ENCODE measurements at regions not wholly inside any gene's neighbourhood (a gene's known extent, or its start where the extent isn't known, plus 50 kb on each side); places are given as distances from the start of the nearest gene placed in this dataset.
"Not testable (repeated sequence)": the region's sequence is repeated elsewhere in the genome, so short reads cannot be mapped to it uniquely, and the experiment has no call there.

DNA sequence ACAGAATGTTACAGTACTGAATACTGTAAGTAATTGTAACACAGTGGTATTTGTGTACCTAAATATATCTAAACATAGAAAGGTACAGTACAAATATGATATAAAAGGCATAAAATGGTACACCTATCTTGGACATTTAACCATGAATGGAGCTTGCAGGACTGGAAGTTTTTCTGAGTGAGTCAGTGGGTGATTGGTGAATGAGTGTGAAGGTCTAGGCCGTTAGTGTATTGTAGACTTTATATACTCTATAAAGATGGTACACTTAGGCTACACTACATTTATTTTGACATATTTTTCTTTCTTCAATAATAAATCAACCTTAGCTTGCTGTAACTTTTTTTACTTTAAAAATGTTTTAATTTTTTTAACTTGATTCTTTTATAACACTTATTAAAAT is 422.5 kb upstream of the FSTL5 start:
- no peak for DNase-seq

DNA sequence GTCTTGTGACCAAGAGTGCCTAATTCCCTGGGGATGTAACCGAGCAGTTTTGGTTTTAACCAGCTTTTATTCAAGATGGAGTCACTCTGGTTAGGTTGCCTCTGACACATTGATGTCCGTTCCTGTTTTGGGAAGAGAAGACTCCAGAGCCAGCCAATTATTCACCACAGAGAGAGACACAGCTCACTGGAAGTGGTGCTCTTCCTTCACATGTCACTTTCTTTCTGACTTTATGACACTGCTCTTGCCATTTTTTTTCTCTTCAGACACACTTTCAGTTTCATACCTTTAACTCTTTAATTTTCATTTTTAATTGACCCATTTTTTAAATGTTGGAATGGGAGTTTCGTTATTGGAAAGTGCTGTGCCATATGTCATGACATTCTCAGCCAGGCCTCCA is 418.4 kb upstream of the FSTL5 start:
- DNase-seq, result no peak

DNA sequence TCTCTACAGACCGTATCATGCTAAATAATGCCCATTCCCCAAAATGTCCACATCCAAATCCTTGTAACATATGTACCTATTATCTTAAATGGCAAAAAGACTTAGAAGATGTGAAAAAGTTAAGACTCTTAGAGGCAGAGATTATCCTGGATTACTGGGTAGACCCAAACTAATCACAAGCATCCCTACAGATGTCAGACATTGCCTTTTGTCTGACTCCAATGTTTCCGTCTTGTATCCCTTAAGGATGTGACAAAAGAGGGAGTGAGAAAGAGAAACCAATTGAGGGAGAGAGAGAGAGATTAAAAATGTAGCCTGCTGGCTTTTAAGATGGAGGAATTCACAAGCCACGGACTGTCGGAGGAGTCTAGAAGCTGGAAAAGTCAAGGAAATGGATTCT is 401.9 kb upstream of the FSTL5 start:
- no peak for DNase-seq

DNA sequence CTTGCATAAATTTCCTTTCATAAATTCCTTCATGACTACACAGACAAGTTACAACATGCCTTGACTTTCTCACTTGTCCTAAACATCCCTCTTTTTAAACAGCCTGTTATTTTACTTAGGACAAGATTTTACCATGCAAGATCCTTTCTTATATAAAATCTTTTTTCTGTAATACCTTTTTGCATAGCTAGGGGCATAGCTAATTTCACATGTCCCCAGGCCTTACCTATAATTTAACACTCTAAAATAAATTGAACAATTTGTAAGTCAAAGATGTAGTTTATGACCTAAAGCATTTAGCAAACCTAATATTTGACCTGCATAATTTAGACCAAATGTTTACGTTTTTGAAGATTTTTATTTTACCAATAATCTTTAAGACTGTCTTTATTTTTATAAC is 396.3 kb upstream of the FSTL5 start:
- no peak for DNase-seq

DNA sequence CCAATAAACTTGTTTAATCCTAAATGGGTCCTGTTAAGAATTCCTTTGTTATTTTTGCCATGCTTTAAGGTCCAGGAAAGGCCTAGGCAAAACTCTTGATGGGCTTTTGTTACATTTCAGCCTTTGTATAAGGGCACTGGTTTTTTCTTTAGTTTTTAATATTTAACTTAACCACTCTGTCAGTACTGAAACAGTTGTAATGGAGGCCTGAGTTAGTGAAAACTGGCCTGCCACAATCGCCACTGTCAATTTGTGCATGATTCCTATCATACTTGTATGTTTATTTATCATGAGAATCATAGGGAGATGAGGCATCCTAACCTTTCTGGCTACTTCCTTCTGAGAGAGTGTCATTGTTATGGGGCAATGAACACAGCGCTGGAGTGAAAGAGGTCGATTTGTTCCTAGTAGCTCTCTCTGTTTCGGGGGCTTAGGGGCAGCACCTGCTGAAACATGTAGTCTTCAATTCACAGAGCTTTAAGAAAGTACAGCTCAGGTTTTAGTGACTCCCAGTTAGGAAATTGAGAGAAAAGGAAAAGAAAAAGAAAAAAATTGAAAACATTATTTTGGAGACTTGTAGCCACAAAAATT is 393.8 kb upstream of the FSTL5 start:
- no peak for DNase-seq

DNA sequence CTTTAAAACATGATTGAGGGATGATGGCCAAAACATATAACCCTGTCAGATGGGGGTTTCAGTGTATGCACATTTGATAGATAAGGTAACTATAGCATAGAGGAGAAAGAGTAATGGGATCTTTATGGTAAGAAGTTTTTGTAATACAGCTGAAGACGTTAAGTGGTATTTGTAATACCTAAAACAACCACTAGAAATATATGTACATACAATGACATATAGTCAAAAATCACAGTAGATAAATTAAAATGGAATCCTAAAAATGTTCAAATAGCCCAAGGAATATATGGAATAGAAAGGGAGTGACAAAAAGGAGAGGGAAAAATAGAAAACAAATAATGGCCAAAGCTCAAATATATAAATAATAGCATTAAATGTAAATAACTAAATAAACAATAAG is 371.3 kb upstream of the FSTL5 start:
- no peak for DNase-seq

DNA sequence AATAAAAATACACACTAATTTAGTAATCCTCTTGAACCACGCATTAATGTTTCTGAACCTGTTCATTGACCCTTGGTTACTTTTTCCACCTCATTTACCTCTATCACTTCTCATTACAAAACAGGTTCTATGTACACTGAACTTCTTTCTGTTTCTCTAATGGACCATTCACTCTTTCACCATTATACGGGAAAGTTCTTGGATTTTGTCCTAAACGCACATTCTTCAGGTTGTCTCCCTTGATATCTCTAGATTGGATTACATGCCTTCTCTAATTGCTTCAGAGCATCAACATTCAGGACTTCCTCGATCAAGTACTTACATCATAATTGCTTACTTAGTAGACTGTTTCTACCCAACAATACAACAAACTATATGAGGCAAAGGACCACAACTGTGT is 359.4 kb upstream of the FSTL5 start:
- DNase-seq, result no peak

DNA sequence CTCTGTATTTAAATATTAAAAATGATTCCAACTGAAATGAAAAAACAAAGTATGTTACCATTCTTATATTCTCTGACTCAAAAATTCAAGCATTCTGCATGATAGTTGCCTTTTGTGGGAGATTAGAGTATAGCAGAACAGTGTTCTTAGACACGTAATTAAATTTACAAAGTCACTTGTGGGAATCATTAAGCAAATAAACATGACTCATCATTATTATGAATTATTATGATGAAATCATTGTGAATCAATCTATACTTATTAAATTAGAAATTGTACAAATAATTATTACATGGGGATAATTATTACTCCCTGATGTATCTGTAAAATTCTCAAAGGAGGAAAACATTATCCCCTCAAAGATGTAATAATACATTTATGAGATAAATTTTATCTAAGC is 358.9 kb upstream of the FSTL5 start:
- DNase-seq, result no peak

DNA sequence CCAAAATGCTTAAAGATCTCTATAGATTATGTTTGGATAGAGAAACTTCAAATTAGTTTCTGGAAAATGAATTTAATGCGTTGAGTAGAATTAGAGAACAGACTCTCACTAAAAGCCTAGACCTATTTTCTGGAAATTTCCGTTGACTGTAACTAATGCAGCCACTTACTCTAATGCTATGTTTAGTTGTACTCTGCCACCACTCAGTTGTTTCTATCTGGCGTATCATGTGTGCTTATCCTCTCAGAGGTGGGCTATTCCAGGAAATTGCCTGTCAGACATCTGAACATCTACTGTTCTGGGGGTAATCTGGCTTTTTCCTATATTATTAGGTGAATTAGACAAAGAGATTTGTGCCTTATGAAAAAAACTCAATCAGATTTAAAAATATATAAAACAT is 347.1 kb upstream of the FSTL5 start:
- DNase-seq, result no peak

DNA sequence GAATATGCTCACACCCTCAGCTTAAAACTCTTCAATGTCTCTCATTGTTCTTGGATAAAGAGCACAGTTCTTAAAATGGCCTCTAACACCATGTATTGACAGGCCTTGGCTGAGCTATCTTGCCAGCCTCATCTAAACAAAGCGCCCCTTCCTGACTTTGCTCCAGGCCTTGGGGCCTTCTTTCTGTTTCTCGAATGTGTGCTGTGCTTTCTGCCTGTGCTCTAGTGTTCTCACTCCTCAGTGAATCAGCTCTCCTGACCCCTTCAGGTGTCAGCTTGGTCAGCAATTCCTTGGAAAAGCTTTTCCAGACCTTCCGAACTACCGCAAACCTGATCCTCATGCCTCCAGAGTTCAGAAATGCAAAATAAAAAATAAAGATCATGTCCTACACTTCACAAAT is 346.3 kb upstream of the FSTL5 start:
- no peak for DNase-seq

DNA sequence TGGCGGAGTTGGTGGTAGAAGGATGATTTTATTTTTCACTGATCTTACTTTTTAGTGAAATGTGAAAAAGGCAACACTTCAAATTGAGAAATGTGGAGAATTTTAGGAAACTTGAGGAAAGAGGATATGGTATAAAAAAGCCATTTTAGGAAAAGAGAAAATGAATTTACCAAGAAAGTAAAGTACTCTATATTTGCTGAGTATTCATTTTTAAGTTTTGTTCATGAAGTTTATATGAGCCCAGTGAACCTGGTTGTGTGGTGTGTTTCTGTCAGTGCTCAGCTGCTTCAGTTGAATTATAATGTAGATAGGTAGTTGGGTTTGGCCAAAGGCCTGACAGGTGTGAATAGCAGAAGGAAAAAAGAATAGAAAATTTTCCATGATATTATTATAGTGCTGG is 345.5 kb upstream of the FSTL5 start:
- no peak for DNase-seq

DNA sequence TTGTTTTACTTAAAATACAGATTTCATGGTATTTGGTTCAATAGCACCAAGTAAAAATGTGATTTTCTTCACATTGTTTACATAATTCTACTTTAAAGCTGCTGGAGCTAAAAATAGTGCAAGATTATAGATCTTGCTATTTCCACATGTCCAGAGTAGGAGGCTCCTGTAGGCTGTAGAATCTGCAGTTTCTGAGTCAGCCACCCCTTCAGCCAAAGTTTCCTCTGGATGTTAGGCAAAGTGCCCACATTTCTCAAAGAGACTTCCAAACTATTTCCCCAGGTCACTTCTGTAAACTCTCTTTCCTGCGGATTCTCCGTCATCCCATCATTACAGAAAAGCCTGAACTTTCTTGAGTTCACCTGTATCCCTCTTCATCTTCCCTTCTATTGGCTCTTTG is 342.5 kb upstream of the FSTL5 start:
- no peak for DNase-seq

DNA sequence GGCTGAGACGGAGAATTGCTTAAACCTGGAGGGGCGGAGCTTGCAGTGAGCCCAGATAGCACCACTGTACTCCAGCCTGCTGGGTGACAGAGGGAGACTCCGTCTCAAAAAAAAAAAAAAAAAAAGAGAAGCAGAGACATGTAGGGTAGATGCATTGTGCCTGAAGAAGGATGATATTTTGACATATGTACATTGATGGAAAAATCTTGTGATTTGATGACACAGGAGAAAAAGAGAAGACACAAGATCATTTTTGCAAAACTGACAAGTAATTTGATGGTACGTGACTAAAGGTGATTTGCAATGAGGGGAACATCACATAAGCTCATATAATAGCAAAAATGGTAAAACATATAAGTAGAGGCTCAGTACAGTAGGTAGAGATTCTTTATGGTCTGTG is 340.1 kb upstream of the FSTL5 start:
- DNase-seq, result no peak

DNA sequence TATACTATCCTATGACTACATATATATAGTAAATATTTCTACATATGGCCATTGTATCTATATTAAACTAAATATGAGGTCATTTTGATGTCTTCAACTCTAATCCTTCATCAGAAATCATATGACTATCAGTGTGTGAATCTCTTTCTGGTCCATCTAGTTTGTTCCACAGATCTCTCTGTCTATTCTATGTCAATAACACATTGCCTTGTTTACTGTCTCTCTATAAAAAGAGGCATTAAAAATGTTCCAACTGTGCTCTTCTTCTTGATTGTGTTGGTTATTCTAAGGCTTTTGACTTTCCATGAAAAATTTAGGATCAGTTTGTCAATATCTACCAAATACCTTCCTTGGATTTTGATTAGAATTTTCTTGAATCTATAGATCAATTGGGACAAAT is 338.3 kb upstream of the FSTL5 start:
- no peak for DNase-seq

DNA sequence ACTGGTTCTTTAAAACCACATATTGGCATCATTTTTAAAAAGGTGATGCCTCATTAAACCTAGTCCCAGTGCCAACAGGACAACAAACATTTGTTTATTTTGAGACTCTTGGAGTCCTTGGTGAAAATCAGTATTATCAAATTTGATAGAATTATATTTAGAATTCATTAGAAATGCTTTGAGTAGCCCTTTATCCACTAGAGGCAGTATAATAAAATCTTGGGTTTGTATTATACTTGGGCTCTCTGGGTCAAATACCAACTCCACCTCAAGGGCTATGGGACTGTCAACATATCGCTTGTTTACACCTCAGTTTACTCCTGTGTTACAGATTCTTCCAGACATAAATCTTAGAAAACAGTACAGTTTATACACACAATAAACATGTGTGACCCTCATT is 335.7 kb upstream of the FSTL5 start:
- DNase-seq, result no peak

DNA sequence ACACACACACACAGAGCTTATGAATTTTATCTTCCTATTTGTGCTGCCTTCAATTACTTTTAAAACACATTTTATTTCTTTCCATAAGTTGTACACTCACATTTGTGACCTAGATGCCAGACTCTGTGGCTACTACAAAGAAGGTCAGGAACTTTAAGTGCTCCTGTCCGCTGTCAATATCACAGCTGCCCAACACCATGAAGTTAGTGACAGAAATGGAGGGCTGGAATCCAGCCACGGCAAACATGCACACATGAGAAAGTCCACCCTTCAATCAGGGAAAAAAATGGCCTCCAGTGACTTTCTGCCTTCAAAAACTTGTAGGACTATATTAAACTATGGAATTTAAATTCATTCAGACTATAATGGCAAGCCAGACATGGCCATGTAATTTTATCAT is 334.4 kb upstream of the FSTL5 start:
- DNase-seq, result no peak

DNA sequence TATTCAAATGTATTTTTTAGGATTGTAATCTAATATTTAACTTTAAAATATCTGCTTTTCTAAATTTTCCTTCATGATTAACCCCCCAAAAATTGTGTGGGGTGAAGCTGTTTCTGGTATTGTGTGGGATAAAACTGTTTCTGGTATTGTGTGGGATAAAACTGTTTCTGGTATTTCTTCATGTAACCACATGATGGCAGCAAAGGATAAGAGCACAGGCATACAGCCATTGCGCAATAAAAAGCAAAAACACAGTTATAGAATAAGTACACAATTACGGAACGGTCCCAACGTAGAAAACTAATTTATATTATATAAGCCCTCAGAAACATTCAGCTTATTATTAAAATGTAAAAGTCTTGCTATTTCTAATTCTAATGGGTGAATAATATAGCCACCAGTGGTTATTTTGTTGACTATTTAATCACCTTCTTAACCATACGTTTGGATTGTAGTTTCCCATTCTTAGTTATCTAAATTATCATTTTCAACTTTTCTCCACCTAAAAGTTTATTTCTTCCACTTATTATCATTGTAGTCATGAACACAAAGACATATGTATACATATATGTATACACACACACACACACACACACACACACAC is 333.9 kb upstream of the FSTL5 start:
- no peak for DNase-seq

DNA sequence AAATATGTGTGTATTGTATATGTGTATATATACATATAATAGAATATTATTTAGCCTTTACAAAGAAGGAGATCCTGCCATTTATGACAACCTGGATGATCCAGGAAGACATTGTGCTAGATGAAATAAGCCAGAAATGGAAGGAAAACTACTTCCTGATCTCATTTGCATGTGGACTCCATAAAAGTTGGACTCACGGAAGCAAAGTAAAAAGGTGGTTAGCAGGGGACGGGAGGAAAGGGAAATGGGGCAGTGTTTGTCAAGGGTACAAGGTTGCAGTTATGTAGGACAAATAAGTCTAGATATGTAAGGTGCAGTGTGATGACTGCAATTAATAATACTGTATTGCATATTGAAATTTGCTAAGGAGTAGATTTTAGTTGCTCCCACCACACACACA is 331.1 kb upstream of the FSTL5 start:
- DNase-seq, result no peak

DNA sequence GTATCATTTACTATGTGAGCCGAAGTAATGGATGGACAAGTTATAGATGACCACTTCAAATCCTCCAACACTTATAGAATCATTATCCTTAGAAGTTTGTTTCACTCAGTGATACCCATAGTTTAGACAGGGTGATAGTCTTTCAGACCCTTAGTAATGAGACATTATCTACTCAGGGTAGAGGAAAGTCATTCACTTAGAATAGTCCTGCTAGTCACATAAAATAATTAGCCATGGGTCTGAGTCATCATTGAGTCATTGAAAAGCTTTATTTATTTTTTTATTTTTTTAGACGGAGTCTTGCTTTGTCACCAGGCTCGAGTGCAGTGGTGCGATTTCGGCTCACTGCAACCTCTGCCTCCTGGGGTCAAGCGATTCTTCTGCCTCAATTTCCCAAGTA is 321.7 kb upstream of the FSTL5 start:
- no peak for DNase-seq

DNA sequence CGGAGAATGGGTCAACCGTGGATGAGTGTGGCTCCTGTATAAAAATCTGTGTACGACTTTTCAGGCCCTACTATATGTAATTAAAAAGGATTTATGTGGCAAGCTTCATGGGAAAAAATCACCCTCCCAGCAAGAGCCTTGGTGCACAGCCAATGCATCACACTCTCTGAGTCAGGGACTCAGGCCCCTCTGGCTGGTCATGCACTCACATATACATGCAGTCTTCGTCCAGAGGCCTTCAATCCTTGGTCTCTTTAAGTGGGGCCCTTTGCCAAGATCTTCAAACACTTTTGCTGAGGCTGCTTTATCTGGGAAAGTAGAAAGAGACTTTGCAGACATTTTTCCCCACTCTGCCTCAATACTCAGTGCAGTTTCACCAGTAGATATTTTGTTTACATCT is 311.4 kb upstream of the FSTL5 start:
- DNase-seq, result no peak

DNA sequence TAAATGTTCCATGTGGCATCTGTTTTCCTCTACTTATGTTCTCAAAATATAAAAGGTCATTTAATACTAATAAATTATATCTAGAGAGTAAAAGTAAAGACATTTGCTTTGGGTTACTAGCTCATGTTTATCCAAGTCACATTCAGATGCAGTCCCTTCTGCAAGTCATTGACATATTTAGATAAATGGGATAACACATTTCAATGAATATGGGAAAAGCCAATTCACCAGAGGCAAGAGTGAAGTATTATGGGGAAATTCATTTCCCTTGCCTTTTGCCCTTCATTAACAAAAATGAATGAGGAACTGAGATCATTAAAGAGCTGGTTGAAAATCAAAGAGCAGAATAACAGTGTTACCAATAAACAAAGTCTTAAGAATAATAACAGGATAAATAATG is 306.2 kb upstream of the FSTL5 start:
- no peak for DNase-seq

DNA sequence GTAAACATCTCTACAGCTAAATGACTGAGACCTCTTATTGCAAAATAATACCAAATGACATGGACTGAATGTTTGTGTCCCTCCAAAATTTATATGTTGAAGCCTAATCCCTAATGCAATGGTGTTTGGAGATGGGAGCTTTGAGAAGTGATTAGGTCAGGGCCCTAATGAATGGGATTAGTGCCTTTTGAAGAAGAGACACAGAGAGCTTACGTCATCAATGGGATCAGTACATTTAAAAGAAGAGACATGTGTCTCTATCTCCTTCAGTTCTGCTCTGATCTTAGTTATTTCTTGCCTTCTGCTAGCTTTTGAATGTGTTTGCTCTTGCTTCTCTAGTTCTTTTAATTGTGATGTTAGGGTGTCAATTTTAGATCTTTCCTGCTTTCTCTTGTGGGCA is 301.6 kb upstream of the FSTL5 start:
- DNase-seq, result not testable (repeated sequence)

DNA sequence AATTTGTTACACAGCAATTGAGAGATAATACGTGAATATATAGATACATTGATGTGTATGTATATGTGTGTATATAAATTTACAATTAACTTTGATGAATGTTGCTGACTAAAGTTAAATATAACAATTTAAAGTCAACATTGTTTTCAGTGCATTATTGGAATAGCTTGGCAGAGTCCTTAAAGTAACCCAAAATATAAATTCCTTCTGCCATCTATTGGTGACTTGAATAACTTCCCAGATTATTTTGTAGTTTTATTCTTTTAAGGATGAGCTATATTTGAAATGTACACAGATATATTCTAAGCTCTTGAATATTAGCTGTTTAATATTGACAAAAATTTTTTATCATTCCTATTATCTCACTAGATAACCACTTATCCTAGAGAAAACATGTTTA is 298.2 kb upstream of the FSTL5 start:
- no peak for DNase-seq

DNA sequence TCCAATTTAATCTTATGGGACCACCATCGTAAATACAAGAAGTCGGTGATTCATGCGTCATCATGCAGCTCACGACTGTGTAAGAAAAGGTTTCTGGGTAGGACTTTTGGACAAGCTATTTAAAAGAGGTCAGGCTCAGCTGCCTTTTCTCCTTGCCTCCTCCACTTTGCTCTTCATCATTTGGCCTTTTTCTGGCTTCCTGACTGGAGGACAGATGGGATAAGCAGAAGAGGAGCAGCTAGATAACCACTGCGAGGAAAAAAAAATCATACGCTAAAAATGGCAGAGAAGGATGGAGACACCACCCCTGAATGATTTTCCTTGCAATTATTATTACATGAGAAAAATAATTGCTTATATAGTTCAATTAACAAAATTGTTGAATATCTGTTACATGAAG is 294.3 kb upstream of the FSTL5 start:
- no peak for DNase-seq

DNA sequence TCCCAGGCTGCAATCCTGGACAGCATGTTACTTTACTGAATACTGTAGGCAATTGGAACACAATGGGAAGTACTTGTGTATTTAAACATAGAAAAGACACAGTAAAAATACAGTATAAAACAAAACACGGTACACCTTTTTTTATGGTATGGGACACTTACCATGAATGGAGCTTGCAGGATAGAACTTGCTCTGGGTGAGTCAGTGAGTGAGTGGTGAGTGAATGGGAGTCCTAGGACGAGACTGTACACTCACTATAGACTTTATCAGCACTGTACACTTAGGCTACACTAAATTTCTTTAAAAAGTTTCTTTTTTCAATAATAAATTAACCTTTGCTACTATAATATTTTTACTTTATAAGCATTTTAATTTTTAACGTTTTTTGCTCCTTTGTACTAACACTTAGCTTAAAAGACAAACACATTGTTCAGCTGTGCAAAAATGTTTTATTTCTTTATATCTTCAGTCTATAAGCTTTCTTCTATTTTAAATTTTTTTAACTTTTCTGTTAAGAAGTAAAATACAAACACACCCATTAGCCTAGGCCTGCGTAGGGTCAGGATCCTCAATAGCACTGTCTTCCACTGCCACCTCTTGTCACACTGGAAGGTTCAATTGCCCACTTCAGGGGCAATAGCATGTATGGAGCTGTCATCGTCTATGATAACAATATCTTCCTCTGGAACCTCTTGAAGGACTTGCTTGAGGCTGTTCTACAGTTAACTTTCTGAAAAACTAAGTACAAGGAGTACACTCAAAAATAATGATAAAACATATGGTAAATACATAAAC is 293.5 kb upstream of the FSTL5 start:
- no peak for DNase-seq

Data from CD4-positive, alpha-beta T cell treated with Interleukin-15 for 1 hour (primary cell).